IPS DF 6.9 (cell line): ENCODE measurements at regions not wholly inside any gene's neighbourhood (a gene's known extent, or its start where the extent isn't known, plus 50 kb on each side); places are given as distances from the start of the nearest gene placed in this dataset.

Source experiments
- DNase-seq: peaks from one replicate; pipeline ENCODE4 v3.0.0-alpha.2; 2013; ENCODE audit warnings: low read depth, low spot score
- H3K27ac ChIP-seq: one replicate; pipeline ENCODE4 v1.5.1; 2013; ENCODE audit warnings: low read length, control low read depth
- H3K27me3 ChIP-seq: 2 replicates; pipeline ENCODE4 v1.6.1; 2013; ENCODE audit warnings: mild to moderate bottlenecking, low read length; ENCODE audit not compliant: control insufficient read depth, insufficient read depth
- H3K36me3 ChIP-seq: 2 replicates; pipeline ENCODE4 v1.6.1; 2013; ENCODE audit warnings: low read length; ENCODE audit not compliant: control insufficient read depth, insufficient read depth
- H3K4me1 ChIP-seq: 2 replicates; pipeline ENCODE4 v1.6.1; 2013; ENCODE audit warnings: low read length; ENCODE audit not compliant: control insufficient read depth, insufficient read depth
- H3K4me3 ChIP-seq: 2 replicates; pipeline ENCODE4 v1.5.1; 2013; ENCODE audit warnings: mild to moderate bottlenecking, low read length
- H3K9me3 ChIP-seq: 2 replicates; pipeline ENCODE4 v1.6.1; 2013; ENCODE audit warnings: low read length, inconsistent platforms; ENCODE audit not compliant: control insufficient read depth, insufficient read depth
- WGBS: extraction: QIAGEN DNeasy Blood & Tissue Kit; methylation state at CpG from one replicate; pipeline ENCODE4 v1.1.7; 2013; ENCODE audit warnings: mixed read lengths, missing lambda C conversion rate; ENCODE audit not compliant: insufficient read length, insufficient coverage; 5-methylcytosine and 5-hydroxymethylcytosine counted together

DNA sequence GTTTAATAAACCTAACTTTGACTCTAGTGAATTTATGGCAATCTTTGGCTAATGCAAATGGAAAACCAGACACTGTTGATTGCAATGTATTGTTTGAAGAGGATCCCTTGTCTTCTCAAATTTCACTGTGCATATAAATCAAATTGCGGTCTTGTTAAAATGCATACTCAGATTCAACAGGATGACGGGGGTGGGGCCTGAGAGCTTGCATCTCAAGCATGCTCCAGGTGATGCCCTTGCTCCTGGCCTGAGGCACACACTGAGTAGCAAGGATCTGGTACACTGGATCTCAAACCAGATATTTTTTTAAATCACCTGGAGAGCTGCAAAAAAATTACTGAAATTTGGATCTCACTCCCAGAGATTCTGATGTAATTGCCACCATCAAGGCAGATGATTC, 463.7 kb downstream of the DNAH5 start:
- Histone ChIP-seq H3K27me3 (no peaks in the 10 kb centered on the region), H3K27ac (no peak overlapping the region), H3K9me3 (no peaks in the 10 kb centered on the region), H3K4me3 (no peak overlapping the region), H3K4me1 (0 out of 2 replicates have a peak, but pooled peaks cover 2% of the 10 kb centered on the region), H3K36me3 (no peaks in the 10 kb centered on the region)
- no peak for DNase-seq
- no CpG with 5 or more reads among the region's 2 CpGs for WGBS

DNA sequence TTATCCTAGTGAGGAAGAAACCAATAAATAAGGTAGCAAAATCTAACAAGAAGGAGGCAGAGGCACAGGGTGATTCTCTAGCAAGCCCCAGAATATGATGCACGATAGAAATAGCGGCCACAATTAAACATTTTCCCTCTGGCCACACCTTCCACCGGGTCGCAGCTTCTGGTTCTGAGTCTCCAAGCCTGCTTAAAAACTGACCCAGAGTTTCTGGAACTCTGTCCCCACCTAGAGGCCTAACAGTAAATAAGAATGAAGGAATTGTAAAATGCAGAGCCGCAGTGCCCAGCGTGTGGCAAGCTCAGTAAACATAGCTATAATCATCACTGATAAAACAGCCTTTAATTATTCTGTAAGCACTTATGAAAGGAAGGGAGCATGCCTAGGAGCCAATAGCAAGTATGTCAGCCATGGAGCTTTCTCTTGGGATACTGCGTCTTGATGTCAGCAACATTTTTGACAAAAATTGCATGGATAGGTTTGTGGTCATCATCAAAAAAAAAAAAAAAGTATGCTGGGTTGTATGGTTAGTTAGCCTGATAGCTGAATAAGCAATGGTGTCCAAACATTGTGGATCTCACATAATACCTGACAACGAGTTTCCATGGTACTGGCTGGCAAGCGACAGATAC, 465.5 kb downstream of the DNAH5 start:
- Histone ChIP-seq H3K27me3 (no peaks in the 10 kb centered on the region), H3K4me3 (no peak overlapping the region), H3K9me3 (no peaks in the 10 kb centered on the region; the same call in 1 of the 2 replicates), H3K36me3 (no peaks in the 10 kb centered on the region), H3K4me1 (0 out of 2 replicates have a peak, but pooled peaks cover 2% of the 10 kb centered on the region), H3K27ac (no peak overlapping the region)
- WGBS = no CpG with 5 or more reads among the region's 9 CpGs
- DNase-seq = peak; percentile 45

DNA sequence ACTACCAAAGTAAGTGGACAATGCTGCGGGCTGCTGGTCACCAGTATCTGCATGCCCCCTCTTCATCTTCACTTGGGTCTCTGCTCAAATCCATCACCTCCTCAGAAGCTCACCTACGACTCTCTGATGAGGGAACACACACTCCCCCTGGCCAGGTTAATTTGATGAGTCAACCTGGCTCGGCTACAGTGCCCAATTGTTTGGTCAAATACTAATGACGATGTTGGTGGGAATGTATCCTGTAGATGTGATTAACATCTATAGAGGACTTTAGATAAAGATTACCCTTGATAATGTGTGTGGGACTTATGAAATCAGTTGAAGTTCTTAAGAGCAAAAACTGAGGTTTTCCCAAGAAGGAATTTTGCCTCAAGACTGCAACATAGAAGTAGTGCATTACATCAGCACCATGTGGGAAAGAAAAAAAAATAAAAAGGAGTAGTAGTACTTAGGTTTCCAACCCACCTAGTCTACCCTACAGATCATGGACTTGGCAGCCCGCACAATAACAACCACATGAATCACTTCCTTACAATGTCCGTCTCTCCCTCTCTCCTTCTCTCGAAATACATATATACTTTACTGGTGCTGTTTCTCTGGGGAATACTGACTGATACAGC, 467.3 kb downstream of the DNAH5 start:
- DNase-seq = no peak
- 100% methylated on average over 2 of the region's 7 CpGs for WGBS

DNA sequence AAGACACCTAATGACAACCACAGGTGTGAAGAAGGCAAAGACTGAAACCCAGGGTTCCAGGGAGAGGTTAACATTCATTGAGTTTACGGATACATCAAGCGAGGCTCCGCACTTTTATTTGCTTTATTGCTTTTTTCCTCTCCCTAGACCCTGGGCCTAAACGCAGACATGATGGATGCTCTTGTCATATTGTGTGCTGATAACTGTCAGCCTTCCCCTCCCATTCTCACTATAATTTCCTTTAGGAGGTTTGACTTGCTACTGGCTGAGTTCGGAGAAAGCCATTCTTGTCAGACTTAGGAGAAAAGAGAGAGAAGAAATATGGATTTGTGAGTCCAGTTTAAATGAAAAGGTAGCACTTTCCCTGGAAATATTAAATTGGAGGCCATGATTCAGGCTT, 471.6 kb downstream of the DNAH5 start:
- H3K27ac ChIP-seq = no peak overlapping the region
- no peaks in the 10 kb centered on the region for H3K27me3 ChIP-seq
- no peaks in the 10 kb centered on the region; the same call in 1 of the 2 replicates for H3K9me3 ChIP-seq
- DNase-seq = no peak
- H3K4me3 ChIP-seq = no peak overlapping the region
- no peaks in the 10 kb centered on the region for H3K36me3 ChIP-seq
- H3K4me1 ChIP-seq = no peaks in the 10 kb centered on the region
- no CpG with 5 or more reads among the region's 5 CpGs for WGBS

More for the DNA sequence above, 467.3 kb downstream of the DNAH5 start:
- Histone ChIP-seq H3K4me3 (no peak overlapping the region), H3K27ac (no peak overlapping the region), H3K27me3 (no peaks in the 10 kb centered on the region), H3K4me1 (0 out of 2 replicates have a peak, but pooled peaks cover 2% of the 10 kb centered on the region), H3K9me3 (no peaks in the 10 kb centered on the region; the same call in 1 of the 2 replicates), H3K36me3 (no peaks in the 10 kb centered on the region)

DNA sequence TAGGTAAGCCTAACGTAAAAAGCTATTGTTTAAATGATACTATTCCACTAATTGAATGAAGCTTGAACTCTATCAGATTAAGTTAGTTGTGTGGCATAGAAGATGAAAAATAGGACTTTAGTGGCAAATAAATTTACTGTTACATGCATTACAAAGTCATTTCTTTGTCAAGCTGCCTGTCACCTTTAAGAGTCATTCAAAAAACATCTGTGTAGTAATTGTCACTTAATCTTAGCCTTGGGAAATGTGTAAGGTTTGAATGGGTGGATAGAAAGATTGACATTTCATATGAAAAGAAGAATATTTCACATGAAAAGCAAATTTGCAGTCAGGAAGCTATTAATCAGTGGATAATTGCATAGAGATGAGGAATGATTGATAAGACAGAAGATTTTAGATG, 473.5 kb downstream of the DNAH5 start:
- no CpG with 5 or more reads among the region's 1 CpG for WGBS
- DNase-seq = no peak
- Histone ChIP-seq H3K36me3 (no peaks in the 10 kb centered on the region), H3K9me3 (no peaks in the 10 kb centered on the region; the same call in 1 of the 2 replicates), H3K4me1 (no peaks in the 10 kb centered on the region), H3K27ac (no peak overlapping the region), H3K4me3 (no peak overlapping the region), H3K27me3 (no peaks in the 10 kb centered on the region)

DNA sequence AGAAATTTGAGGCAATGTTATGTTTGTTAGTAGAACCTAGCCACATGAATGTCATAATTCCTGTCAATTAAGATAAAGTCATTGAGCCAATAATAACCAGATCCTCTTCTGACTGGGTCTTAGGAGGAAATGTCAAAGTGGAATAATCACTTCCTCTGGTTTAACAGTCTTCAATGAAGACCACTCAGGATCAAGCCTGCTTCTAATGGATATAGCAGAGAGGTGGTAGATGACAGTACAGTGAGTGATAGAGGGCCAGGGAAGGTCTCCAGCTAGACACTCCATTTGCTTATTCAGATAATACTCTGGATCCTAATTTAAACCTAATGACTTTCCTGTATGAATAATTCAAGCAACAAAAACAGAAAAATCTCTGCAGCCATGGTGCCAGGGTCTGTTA, 474.2 kb downstream of the DNAH5 start:
- Histone ChIP-seq H3K9me3 (no peaks in the 10 kb centered on the region; the same call in 1 of the 2 replicates), H3K27me3 (no peaks in the 10 kb centered on the region), H3K4me3 (no peak overlapping the region), H3K27ac (no peak overlapping the region), H3K36me3 (no peaks in the 10 kb centered on the region), H3K4me1 (no peaks in the 10 kb centered on the region)
- no peak for DNase-seq

DNA sequence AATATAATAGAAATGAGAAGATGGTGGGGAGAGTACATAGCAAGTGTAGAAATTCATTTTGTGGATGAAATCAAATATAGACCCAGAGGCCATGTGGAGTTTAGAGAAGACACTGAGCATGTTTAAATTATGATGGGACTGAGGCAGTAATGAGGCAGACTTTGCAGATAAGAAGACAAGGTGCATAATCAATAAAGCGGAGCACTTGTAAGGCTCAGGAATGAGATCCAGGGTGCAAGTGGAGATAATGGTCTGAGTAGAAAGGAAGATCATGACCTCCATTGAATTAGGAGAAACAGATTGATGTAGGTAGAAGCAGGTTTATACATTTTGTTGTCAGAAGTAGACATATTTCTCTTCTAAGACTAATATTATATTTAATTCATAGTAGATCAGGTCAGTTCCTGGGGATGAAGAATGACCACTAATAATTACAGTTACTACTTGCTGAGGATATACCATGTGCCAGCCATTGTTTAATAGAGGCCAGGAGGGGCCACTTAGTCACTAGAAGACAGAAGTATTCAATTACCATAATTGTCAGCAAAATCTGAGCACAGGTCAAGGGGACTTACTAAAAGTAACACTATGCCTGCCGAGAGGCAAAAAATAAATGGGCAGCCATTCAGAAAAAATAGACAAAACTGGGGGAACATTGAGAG, 479.8 kb downstream of the DNAH5 start:
- no peak for DNase-seq
- H3K27me3 ChIP-seq = no peaks in the 10 kb centered on the region
- H3K4me1 ChIP-seq = no peaks in the 10 kb centered on the region
- no peak overlapping the region for H3K4me3 ChIP-seq
- no peak overlapping the region for H3K27ac ChIP-seq
- no CpG with 5 or more reads among the region's 2 CpGs for WGBS
- no peaks in the 10 kb centered on the region for H3K9me3 ChIP-seq
- no peaks in the 10 kb centered on the region for H3K36me3 ChIP-seq

DNA sequence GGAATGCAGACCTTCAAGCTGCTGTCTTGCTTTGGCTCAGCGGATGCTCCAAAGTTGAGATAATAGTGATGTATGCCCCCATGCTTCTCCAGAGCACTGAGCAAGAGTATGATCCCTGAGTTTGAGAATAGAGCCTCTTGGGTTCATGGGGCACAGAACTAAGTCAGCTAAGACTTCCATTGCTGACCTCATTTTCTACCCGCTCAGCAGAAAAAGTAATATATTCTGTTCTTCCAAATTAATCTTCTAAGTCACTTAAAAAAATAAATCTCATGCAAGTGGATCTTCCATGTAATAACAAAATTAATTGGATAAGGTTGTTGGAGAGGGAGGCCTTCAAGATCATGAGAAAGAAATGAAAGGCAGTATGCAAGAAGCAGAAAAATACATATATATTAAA, 483.9 kb downstream of the DNAH5 start:
- Histone ChIP-seq H3K4me3 (no peak overlapping the region), H3K27me3 (no peaks in the 10 kb centered on the region), H3K4me1 (no peaks in the 10 kb centered on the region), H3K36me3 (no peaks in the 10 kb centered on the region), H3K9me3 (no peaks in the 10 kb centered on the region), H3K27ac (no peak overlapping the region)
- DNase-seq = no peak
- no CpG with 5 or more reads among the region's 2 CpGs for WGBS

DNA sequence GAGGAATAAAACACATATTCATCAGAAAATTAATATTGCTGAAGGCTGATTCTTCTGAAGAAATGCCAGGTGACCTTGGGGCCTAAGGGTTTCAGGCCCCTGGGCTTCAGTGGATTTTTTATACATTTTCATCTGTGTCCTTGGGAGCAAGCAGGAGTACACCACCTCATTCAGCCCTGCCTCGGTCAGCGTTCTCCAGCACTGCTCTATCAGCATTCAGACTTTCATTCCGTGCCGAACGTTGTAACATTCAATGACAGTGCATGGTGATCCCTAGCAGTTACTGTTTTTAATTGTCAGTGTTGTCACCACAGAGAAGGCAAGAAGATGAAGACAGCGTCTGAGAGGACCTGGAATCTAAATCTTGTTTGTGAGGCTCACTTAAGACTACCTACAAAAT, 490.4 kb downstream of the DNAH5 start:
- Histone ChIP-seq H3K36me3 (no peaks in the 10 kb centered on the region), H3K27ac (no peak overlapping the region), H3K27me3 (no peaks in the 10 kb centered on the region), H3K9me3 (no peaks in the 10 kb centered on the region), H3K4me3 (no peak overlapping the region), H3K4me1 (no peaks in the 10 kb centered on the region)
- no CpG with 5 or more reads among the region's 6 CpGs for WGBS
- DNase-seq = no peak

DNA sequence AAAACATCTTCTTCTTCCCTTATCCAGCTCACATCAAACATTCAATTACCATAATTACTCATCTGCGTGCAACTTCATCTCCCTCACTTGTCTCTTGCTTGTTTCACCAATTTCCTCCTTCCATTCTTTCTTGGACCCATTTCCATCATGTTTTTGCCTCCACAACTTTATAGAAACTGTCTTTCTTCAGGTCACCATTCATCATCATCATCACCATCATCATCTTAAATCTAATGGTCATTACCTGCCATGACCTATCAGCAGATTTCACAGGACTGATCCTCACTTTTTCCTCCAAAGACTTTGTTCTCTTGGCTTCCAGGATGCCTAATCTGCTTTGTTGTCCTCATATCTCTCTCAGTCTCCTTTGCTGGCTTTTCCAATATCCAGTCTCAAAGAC, 495.6 kb downstream of the DNAH5 start:
- no peak for DNase-seq
- H3K9me3 ChIP-seq = no peaks in the 10 kb centered on the region
- H3K4me1 ChIP-seq = no peaks in the 10 kb centered on the region
- WGBS = 100% methylated on average over 1 of the region's 1 CpG
- no peak overlapping the region for H3K27ac ChIP-seq
- no peaks in the 10 kb centered on the region for H3K27me3 ChIP-seq
- no peaks in the 10 kb centered on the region for H3K36me3 ChIP-seq
- no peak overlapping the region for H3K4me3 ChIP-seq
